GM18520 (cell line): ENCODE measurements at regions not wholly inside any gene's neighbourhood (a gene's known extent, or its start where the extent isn't known, plus 50 kb on each side); places are given as distances from the start of the nearest gene placed in this dataset.

Source experiments
- ATAC-seq: cut with Tn5 transposase; IDR thresholded peaks from one replicate; pipeline ENCODE4 v1.9.1; 2021; ENCODE audit not compliant: unreplicated experiment

DNA sequence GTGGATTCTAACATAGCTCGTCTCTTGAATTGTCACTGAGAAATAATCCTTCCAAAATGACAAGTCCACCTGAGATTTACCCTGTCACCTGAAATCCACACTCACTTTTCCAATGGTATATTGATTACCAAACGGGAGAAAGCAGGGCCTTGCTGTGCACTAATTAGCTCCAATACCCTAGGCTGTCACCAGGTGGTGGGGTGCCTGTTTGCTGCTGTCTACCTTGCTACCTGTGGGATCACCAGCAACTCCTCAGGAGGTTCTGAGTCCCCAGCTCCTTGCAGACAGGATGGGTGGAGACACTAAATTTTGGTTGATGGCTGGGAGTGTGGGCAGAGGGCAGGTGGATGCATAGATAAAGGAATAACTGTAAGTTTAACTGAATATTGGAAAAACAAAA is 237.2 kb upstream of the ZNF32 start:
- ATAC-seq = no peak

DNA sequence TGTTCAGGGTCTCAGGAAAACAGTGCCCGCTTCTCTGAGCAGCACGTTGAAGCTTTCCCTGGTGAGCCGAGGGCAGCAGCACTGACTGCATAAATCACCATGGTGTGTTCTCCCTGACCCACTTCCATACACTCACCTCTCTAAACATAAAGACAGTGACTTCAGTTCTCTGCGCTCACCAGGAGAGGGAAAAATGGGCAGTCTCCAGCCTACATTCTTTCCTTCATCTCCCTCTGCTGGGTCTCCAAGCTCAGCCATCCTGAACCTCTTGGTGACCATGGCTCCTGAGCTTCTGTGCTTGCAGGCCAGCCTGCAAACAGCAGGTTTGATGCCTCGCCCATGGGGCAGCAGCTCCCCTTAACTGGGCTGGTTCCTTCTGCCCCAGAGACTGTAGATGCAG is 236.6 kb upstream of the ZNF32 start:
- no peak for ATAC-seq

DNA sequence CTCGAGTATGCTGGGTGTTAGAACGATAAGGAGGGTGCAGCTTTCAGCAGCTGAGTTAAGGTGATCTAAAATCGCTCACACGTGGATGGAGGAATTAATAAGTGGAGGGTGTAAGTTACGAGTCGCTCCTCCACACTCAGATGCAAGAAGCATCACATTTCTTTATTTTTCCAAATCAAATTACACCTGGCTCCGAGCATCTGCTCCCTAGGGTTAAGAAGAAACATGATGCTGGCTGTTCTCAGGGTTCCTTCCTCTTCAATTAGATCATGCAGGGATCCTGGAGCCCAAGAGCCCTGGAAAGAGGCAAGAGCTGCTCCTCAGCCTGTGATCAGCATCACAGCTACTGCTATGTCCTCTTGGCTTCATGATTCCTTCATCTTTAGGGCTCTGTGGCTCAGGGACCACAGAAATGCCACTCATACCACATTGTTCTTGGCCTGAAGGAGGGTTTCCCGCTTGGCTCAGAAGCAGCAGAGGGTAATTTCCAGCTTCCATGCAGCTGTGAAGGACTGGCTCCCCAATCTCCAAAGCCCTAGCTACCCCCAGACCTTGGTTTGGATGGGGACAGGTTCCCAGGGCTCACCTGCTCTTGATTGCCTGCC is 235.9 kb upstream of the ZNF32 start:
- no peak for ATAC-seq

DNA sequence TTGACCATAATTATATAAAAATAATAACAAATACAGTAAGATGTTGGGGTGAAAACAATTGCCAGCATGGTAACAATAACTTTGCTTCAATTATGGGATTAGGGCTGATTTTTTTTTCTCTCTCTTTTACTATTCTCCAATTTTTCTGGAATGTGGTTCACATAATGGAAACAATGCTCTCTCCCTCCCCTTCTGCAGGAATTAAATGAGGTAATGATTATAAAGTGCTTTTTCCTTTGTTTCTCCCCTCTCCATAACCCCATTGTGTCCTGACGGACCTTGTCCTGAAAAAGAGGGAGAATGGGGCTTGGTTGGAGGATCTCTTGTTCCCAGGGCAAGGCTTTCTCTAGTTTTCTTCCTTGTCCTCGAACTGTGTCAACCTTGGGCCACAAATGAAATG is 234.0 kb upstream of the ZNF32 start:
- ATAC-seq = no peak

- no peak for ATAC-seq
Measured at GRCh38 chr10:43881657-43882056, 233.0 kb upstream of the ZNF32 start.

GRCh38 chr10:43880160-43880559 is 231.5 kb upstream of the ZNF32 start:
- ATAC-seq = no peak

GRCh38 chr10:43879742-43880141 is 231.1 kb upstream of the ZNF32 start:
- no peak for ATAC-seq

- no peak for ATAC-seq
Measured at GRCh38 chr10:43879162-43879561, 230.5 kb upstream of the ZNF32 start.

DNA sequence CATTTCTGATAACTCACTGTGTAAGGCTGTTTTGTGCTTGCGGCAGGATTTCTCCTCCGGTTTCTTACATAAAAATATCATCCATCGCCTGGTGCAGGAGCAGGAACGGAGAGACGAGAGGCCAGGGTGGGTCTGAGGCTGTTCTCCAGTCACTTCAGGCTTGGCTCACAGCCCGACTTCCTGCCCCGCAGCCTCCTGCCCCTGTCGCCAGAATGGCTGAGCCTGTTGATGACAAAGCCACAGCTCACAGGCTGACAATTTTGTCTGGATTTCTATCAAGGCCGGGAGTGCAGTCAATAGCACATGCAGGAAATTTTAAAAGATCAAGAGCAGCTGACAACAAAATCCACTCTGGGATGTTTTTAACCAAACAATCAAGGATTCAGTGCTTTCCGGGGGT is 229.7 kb upstream of the ZNF32 start:
- ATAC-seq = no peak

- no peak for ATAC-seq
Measured at GRCh38 chr10:43876976-43877375, 228.3 kb upstream of the ZNF32 start.

DNA sequence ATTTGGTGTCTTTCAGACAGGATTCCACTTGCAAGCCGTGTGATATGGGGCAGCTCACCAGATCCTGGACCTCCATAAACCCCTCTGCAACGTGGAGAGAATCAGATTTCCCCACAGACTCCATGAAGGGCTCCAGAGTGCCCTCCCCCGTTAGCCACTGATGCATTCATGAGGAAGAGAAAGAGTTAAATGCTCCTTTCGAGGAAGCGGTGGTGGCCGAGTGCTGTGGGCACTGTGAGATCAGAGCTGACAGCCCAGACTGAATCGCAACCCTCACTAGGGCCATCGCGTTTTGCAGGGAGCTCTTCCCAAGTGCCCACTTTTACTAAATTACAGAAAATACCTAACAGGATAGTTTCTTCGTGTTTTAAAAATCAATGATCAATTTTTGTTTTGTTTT is 226.3 kb upstream of the ZNF32 start:
- no peak for ATAC-seq

GRCh38 chr10:43873717-43874116 is 225.0 kb upstream of the ZNF32 start:
- ATAC-seq = no peak

- no peak for ATAC-seq
Measured at GRCh38 chr10:43872644-43873043, 224.0 kb upstream of the ZNF32 start.

DNA sequence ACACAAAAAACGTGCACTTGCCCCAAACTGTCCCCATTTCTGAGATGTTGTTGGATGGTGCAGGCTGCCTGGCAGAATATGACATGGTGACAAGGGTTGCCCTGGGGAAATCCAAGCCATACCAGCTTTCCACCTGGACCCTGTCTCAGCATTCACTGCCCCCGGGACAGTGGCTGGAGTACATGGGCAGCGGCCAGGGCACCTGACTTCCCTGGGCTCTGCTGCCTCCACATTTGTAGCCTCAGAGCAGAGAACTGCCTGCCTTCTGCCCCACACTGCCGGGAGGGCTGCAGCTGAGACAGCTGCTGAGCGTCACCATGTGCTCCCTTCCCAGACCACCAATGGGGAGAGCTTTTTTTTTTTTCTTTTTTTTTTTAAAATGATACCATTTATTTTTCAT is 222.9 kb upstream of the ZNF32 start:
- ATAC-seq = no peak

- no peak for ATAC-seq
Measured at GRCh38 chr10:43870968-43871439, 222.3 kb upstream of the ZNF32 start.

GRCh38 chr10:43869669-43870322 is 221.1 kb upstream of the ZNF32 start:
- ATAC-seq = no peak

DNA sequence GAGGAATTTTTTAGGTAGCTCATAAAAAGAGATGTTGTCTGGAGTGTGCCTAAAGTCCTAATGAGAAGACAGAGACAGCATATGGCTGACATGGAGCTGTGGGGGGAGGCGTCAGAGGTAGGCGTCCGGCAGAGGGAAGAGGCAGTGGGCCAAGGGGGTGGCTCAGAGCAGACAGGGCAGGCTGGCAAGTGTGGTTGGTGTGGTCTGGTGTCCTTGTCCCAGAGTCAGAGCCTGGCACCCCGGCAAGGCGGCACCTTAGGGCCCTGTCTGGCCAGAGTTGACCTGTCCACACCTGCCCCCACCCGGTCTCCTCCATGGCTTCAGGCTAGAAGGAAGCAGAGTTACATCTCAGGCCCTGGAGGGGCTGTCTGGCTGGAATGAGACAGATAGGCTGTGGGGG is 220.3 kb upstream of the ZNF32 start:
- no peak for ATAC-seq

DNA sequence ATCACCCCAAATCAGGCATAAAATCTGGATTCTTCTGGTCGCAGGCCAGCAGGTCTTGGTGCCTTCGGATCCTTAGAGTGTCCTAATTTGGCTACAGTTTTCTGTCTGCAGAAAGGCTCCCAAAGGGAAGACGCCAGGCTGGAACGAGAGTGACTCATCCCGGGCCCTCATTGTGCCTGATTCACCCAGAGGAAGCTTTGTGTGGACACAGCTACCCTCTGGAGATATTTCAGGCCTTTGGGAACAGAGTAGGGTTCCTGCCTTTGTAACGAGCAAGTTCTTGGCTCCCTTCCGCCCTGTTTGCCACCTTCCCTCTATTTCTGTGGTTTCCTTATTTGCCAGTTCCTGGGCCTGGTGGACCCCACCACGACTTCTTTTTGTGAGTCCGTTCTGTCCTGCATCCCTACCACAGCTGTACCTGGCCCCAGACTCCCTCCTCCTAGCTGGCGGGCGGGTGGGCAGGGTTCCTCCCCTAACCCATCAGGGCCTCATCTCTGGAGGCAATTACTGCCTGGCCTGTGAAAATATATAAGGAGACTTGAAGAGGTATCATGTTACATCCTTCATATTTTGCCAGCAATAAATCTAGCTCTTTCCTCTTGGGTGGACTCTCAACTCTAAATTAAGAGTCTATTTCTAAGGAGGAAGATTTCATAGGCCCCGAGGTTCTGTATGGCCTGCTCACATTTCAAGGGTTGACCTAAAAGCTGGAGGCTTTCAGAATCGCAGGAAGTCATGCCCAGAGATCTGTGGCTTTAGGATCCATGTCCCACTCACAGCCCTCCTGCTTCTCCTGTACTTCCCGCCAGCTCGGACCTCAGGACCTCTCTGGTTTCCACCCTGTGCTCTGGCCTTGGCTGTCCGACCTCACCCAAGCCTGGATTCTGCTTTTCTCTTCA is 219.2 kb upstream of the ZNF32 start:
- ATAC-seq = no peak

DNA sequence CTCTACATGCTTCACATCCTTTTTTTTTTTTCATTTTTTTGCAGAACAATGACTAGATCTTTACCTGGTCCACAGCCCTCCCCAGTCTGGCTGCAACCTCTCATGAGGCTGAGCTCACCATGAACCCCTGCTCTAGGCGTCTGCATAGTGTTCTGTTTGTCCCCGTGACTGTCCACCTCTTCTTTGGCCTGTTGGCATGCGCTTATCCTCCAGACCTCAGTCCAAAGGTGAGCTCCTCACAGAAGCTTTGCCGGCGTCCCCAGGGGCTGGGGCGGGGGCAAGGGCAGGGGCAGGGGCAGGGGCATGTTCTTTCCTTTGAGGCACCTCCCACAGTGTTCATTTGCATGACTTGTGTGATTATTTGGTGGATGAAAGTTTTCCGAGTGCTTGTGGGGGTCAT is 218.4 kb upstream of the ZNF32 start:
- ATAC-seq = no peak

- no peak for ATAC-seq
Measured at GRCh38 chr10:43866712-43867111, 218.0 kb upstream of the ZNF32 start.

- ATAC-seq = no peak
Measured at GRCh38 chr10:43865265-43866135, 216.8 kb upstream of the ZNF32 start.
